CD4-positive, alpha-beta T cell treated with Interleukin-6 at 100 ng/mL for 8 hours (primary cell): ENCODE measurements at regions not wholly inside any gene's neighbourhood (a gene's known extent, or its start where the extent isn't known, plus 50 kb on each side); places are given as distances from the start of the nearest gene placed in this dataset.
"Not testable (repeated sequence)": the region's sequence is repeated elsewhere in the genome, so short reads cannot be mapped to it uniquely, and the experiment has no call there.

Experiments used
- DNase-seq: peaks from one replicate; pipeline ENCODE4 v3.0.0-alpha.2; 2020; ENCODE audit warnings: mixed read lengths, low spot score

- not testable (repeated sequence) for DNase-seq
Measured at GRCh38 chr1:120665250-120665577, 58.5 kb upstream of the NBPF26 start.

GRCh38 chr1:120668187-120668586 is 55.6 kb upstream of the NBPF26 start:
- not testable (repeated sequence) for DNase-seq
